HFFc6 (cell line): ENCODE measurements at regions not wholly inside any gene's neighbourhood (a gene's known extent, or its start where the extent isn't known, plus 50 kb on each side); places are given as distances from the start of the nearest gene placed in this dataset.

Experiments used
- DNase-seq: peaks from one replicate; pipeline ENCODE4 v3.0.0-alpha.2; 2018
- H3K27ac Mint-ChIP-seq: 2 replicates; pipeline ENCODE4 v1.8.0; 2020; ENCODE audit warnings: mild to moderate bottlenecking, mixed read lengths
- H3K27me3 Mint-ChIP-seq: 2 replicates; pipeline ENCODE4 v1.8.0; 2021; ENCODE audit warnings: mild to moderate bottlenecking, moderate library complexity, mixed read lengths; ENCODE audit not compliant: insufficient read depth
- H3K36me3 Mint-ChIP-seq: 2 replicates; pipeline ENCODE4 v1.8.0; 2021; ENCODE audit warnings: low read depth, mixed read lengths
- H3K4me1 Mint-ChIP-seq: 2 replicates; pipeline ENCODE4 v1.8.0; 2020; ENCODE audit warnings: low read depth, mixed read lengths
- H3K4me3 Mint-ChIP-seq: 2 replicates; pipeline ENCODE4 v1.8.0; 2020; ENCODE audit warnings: mild to moderate bottlenecking, moderate library complexity, mixed read lengths
- H3K9me3 Mint-ChIP-seq: 2 replicates; pipeline ENCODE4 v1.8.0; 2020; ENCODE audit warnings: mild to moderate bottlenecking, mixed read lengths
- CTCF ChIP-seq: fragments of 200-600 bp; sonication (generic); IDR thresholded peaks from 2 replicates; pipeline ENCODE4 v1.5.0; 2021; ENCODE audit warnings: antibody characterized with exemption, mild to moderate bottlenecking

GRCh38 chr6:11633741-11634509 lies 96.4 kb downstream of the TMEM170B start:
- 0 out of 2 replicates have a peak overlapping the region, but pooled peaks have one; percentile 5 for H3K27ac Mint-ChIP-seq
- H3K4me3 Mint-ChIP-seq: no peak overlapping the region
- no peaks in the 10 kb centered on the region for H3K9me3 Mint-ChIP-seq
- no peak for DNase-seq
- TF ChIP-seq CTCF: no peak
- peaks cover 17% of the 10 kb centered on the region for H3K4me1 Mint-ChIP-seq
- no peaks in the 10 kb centered on the region for H3K27me3 Mint-ChIP-seq
- H3K36me3 Mint-ChIP-seq: no peaks in the 10 kb centered on the region

GRCh38 chr6:11634948-11635347 lies 97.4 kb downstream of the TMEM170B start:
- Mint-ChIP-seq H3K4me1 (peaks cover 21% of the 10 kb centered on the region), H3K4me3 (no peak overlapping the region), H3K9me3 (no peaks in the 10 kb centered on the region), H3K27ac (peak overlapping the region; percentile 5; the same call in 1 of the 2 replicates), H3K27me3 (no peaks in the 10 kb centered on the region), H3K36me3 (no peaks in the 10 kb centered on the region)
- no peak for DNase-seq
- TF ChIP-seq CTCF: no peak

- peaks cover 7% of the 10 kb centered on the region for H3K36me3 Mint-ChIP-seq
- no peaks in the 10 kb centered on the region for H3K9me3 Mint-ChIP-seq
- H3K4me3 Mint-ChIP-seq: no peak overlapping the region
- no peak for DNase-seq
- H3K4me1 Mint-ChIP-seq: peaks cover 28% of the 10 kb centered on the region
- no peaks in the 10 kb centered on the region for H3K27me3 Mint-ChIP-seq
- no peak for TF ChIP-seq CTCF
- H3K27ac Mint-ChIP-seq: no peak overlapping the region
These were observed 98.6 kb downstream of the TMEM170B start for GRCh38 chr6:11636121-11636520.

GRCh38 chr6:11637266-11637665 lies 99.7 kb downstream of the TMEM170B start:
- H3K4me3 Mint-ChIP-seq: no peak overlapping the region

GRCh38 chr6:11639376-11640235 lies 102.1 kb downstream of the TMEM170B start:
- Mint-ChIP-seq H3K27me3 (no peaks in the 10 kb centered on the region; the same call in 1 of the 2 replicates), H3K4me3 (no peak overlapping the region), H3K27ac (no peak overlapping the region), H3K9me3 (peaks cover 19% of the 10 kb centered on the region), H3K4me1 (peaks cover 24% of the 10 kb centered on the region), H3K36me3 (peaks cover 26% of the 10 kb centered on the region)
- no peak for TF ChIP-seq CTCF
- DNase-seq: no peak

More at GRCh38 chr6:11637266-11637665, 99.7 kb downstream of the TMEM170B start:
- no peaks in the 10 kb centered on the region for H3K27me3 Mint-ChIP-seq
- no peak for DNase-seq
- H3K27ac Mint-ChIP-seq: peak overlapping the region; percentile 50
- no peak for TF ChIP-seq CTCF
- H3K36me3 Mint-ChIP-seq: peaks cover 17% of the 10 kb centered on the region
- peaks cover 11% of the 10 kb centered on the region for H3K9me3 Mint-ChIP-seq
- H3K4me1 Mint-ChIP-seq: peaks cover 35% of the 10 kb centered on the region
